GM18858 (cell line): ENCODE measurements at regions not wholly inside any gene's neighbourhood (a gene's known extent, or its start where the extent isn't known, plus 50 kb on each side); places are given as distances from the start of the nearest gene placed in this dataset.
"Not testable (repeated sequence)": the region's sequence is repeated elsewhere in the genome, so short reads cannot be mapped to it uniquely, and the experiment has no call there.

ENCODE experiments used
- ATAC-seq: cut with Tn5 transposase; IDR thresholded peaks from one replicate; pipeline ENCODE4 v1.9.1; 2021; ENCODE audit not compliant: unreplicated experiment

DNA sequence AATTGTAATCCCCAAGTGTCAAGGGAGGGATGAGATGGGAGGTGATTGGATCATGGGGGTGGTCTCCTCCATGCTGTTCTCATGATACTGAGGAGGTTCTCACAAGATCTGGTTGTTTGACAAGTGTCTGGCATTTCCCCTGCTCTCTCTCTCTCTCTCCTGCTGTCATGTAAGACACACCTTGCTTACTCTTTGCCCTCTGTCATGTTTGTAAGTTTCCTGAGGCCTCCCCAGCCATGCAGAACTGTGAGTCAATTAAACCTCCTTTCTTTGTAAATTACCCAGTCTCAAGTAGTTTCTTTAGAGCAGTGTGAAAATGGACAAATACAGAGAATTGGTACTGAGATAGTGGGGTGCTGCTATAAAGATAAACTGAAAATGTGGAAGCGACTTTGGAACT lies 207.9 kb downstream of the HINT1 start:
- no peak for ATAC-seq

DNA sequence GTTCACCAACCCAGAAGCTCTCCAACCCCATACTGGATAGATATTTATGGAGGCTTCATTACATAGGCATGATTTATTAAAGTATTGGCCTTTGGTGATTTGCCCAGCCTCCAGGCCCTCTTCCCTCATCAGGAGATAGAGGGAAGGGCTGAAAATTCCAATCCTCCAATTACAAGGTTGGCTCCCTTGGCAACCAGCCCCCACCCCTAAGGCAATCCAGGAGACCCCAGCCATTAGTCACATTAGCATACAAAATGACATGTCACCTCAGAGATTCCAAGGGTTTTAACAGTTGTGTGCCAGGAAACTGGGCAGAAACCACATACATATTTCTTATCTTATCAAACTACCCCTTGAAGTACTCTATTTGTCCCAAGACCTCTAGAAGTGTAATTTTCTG lies 210.0 kb downstream of the HINT1 start:
- no peak for ATAC-seq

DNA sequence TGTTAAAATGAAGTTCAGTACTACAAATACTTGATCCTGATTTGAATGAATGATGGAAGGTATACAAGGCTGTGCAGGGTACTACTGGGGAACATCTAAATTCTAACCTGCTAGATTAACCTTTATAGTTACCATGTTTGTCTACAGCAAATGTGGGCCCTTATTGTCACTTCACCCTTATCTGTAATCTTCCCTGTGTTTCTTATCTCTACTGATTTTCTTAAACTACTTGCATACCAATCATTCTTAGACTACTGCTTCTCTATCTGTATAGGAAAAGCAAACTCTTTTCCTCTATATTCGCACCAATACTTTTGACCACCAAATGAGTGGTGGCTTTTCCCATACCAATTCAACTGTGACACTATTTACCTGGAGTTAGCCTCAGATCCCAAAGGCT lies 210.7 kb downstream of the HINT1 start:
- no peak for ATAC-seq

DNA sequence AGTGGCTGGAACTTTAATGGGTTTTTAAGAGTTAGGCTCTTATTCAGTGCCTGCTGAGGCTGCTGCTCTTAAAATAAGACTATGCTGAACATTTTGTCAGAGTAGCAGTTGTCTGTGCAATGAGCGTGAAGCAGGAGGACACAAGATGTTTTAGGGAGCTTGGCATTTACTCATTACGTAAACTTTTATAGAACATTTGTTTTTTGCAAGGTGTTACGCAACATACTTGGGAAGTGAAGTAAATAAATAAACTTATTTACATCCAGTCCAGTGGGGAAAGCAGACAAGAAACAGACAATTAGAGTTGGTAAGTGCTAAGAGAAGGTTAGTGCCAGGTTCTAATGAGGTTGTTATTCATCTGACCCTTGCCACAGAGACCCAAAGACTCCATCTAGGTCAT lies 226.0 kb downstream of the HINT1 start:
- no peak for ATAC-seq

DNA sequence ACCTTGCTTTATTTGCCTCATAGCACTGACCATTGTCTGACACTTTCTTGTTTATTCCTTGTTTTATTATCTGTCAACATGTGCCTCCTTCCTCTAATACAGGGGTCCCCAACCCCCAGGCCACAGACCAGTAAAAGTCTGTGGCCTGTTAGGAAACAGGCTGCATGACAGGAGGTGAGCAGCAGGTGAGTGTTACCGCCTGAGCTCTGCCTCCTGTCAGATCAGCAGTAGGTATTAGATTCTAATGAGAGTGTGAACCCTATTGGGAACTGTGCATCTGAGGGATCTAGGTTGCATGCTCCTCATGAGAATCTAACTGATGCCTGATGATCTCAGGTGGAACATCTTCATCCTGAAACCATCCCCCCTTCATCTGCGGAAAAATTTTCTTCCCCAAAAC lies 228.0 kb downstream of the HINT1 start:
- no peak for ATAC-seq

DNA sequence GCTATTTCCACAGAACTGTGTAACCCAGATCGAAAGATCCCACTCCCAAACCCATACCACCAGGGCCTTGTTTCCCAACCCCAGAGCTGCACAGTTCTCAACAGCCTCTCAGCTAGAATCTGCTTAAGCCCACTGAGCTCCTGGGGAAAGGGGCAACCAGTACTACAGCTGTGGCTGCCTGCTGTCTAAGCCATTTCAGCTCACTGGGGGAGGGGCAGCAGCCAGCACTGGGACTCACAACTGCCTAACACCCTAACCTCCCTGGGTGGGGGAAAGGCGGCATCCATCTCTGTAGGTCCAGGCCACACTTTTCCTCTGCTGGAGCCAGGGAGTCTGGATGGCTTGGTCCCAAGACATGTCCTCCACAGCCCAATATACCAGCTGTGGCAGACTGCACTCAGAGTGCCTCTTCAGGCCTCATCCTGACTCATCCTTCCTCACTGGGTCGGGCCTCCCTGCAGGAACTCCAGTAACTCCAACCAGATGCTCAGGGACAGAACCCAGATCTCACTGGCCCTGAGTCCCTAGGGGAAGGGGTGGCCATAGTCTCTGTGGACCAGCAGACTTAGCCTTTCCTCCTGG lies 241.4 kb downstream of the HINT1 start:
- ATAC-seq: no peak

DNA sequence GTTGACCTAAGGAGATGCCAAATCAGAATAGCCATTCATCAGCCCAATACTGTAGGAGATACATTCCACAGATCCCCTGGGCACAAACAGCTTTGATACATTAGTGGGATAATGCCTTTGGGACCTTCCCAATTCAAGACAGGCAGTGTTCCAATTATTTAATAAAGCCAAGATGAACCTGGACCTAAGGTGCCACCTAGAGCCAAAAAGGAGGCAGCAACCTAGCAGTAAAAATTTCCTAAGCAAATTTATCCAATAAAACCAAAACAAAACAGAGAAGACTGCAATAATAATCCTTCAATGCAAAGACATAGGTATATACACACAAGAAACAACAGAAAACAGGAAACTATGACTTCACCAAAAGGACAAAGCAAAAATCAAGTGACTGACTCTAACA lies 253.0 kb downstream of the HINT1 start:
- no peak for ATAC-seq

DNA sequence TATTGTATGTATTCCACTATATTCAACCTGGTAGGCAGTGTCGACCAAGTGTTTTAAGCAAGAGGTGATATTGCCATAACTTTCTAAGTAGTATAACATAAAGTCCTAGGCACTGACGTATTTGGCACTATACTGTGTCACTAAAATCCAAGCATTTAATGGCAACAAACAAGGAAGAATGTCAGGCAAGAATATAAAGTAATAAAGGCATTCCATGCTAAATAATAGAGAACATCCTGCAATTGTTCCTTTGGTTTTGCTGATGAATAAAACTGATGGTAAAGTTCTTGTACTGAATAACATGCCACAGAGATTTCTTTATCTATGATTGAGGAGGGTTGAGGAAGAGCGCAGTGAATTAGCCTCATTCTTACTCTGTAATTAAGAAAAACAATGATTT lies 256.9 kb downstream of the HINT1 start:
- ATAC-seq: no peak

DNA sequence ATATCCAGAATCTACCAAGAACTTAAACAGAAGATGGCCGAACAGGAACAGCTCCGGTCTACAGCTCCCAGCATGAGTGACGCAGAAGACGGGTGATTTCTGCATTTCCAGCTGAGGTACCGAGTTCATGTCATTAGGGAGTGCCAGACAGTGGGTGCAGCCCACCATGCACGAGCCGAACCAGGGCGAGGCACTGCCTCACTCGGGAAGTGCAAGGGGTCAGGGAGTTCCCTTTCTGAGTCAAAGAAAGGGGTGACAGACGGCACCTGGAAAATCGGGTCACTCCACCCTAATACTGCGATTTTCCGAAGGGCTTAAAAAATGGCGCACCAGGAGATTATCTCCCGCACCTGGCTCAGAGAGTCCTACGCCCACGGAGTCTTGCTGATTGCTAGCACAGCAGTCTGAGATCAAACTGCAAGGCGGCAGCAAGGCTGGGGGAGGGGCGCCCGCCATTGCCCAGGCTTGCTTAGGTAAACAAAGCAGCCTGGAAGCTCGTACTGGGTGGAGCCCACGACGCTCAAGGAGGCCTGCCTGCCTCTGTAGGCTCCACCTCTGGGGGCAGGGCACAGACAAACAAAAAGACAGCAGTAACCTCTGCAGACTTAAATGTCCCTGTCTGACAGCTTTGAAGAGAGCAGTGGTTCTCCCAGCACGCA lies 267.4 kb downstream of the HINT1 start:
- ATAC-seq: not testable (repeated sequence)

DNA sequence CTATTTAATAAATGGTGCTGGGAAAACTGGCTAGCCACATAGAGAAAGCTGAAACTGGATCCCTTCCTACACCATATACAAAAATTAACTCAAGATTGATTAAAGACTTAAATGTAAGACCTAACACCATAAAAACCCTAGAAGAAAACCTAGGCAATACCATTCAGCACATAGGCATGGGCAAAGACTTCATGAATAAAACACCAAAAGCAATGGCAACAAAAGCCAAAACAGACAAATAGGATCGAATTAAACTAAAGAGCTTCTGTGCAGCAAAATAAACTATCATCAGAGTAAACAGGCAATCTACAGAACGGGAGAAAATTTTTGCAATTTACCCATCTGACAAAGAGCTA lies 267.9 kb downstream of the HINT1 start:
- not testable (repeated sequence) for ATAC-seq

DNA sequence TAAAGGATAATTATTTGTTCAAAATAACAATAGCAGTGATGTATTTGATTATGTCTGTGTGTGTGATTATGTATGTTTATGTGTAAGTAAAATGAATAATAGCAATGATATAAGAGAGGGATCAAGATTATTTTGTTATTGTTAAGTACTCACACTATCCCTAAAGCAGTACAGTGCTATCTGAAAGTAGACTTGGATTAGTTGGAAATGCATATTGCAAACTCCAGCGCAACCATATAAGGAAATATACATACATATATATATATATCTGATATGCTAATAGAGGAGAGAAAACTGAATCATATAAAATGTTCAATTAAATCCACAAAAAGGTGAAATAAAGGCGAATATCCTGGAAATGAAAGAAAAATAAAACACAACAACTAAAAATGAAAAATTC lies 268.4 kb downstream of the HINT1 start:
- no peak for ATAC-seq

DNA sequence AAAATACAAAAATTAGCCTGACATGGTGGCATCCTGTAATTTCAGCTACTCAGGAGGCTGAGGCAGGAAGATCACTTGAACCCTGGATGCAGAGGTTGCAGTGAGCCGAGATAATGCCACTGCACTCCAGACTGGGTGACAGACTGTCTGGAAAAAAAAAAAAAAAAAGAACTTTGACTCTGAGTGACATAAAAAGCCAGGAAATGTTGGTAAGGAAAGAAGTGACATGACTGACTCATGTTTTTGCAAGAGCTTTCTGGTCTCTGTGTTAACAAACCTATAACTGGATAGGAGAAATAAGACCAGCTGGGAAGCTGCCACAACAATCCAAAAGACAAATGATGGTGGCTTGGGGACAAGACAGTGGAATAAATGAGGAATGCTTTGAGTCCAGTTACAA lies 272.1 kb downstream of the HINT1 start:
- no peak for ATAC-seq

DNA sequence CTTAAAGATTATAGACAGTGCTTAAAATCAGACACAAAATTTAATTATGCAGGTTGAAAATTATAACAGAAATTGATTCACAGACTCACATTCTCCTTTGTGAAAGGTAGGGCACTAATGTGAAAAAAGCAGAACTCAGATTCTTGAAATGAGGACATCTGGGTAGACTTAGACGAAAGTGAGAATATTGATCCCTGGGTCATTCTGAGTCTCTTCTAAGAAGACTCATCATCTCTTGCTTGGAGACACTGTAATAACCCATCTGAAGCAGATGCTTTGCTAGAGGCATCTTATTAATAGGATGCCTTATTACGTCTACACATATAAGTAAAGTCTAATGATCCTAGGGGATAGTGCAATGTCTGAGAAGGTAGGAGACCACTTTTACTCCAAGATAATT lies 274.4 kb downstream of the HINT1 start:
- ATAC-seq: no peak

DNA sequence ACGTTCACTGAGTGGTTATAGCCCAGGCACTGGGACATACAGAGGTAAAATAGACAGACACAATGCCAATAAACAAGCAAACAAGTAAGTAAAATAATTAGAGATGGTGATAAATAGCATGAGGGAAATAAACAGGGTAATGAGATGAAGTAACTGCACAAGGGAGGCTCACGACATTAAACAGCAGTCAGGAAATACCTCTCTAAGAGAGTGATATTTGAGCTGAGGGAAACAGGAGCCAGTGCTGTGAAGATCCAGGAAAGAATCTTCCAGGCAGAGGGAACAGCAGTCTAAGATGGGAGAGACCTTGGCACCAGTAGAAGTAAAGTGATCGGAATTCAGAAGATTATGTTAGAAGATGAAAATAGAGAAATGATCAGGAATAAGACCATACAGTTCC lies 279.4 kb downstream of the HINT1 start:
- no peak for ATAC-seq

DNA sequence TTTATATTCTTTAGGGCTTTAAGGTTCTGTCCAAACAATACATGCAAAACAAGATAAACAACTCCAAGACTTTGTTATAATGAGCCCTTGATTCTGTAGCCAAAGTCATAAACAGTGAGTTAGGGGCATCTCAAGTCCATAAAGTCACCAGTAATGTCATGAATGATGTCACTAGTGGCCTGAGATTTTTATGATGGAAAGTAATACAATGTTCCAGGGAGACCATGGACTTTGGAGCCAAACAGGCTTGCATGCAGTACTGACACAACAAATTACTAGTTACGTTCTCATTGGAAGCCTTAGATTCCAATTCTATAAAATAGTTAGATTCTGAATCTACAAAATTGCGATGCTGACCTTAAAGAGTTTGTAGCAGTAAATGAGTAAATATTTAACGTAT lies 280.0 kb downstream of the HINT1 start:
- ATAC-seq: no peak

DNA sequence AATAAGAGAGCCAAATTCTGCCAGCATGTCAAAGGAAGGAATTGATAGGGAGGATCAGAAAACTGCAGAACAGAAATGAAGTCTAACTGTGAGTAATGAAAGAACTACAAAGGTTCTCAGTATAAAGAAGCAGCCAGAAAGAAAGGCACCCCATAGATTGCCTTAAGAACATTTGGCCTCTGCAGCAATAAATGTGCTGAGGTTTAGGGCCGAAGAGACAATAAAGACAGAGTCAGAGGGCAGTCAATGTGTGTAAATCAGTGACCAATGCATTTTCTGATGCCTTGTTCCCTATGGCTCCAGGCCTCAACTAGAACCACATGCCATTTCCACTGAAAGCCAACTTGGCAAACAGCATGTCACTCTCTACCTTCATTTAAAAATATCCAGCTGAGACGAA lies 281.0 kb downstream of the HINT1 start:
- no peak for ATAC-seq

DNA sequence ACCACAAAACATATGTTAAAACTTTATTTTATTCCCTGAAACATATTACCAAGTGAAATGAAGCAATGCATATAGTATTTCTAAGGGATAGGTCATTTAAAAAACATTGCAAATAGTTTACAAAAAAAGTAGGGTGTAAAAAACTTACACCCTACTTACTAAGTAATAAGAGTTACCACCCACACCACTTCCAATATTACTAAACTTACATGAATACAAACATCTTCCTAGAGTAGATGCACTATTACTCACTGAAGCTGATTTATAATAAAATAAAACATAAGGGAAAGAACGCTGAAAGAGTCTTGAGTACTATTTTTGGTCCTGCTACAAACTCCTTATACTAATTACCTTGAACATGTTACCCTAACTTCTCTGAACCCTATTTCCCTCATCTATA lies 289.4 kb downstream of the HINT1 start:
- ATAC-seq: no peak

DNA sequence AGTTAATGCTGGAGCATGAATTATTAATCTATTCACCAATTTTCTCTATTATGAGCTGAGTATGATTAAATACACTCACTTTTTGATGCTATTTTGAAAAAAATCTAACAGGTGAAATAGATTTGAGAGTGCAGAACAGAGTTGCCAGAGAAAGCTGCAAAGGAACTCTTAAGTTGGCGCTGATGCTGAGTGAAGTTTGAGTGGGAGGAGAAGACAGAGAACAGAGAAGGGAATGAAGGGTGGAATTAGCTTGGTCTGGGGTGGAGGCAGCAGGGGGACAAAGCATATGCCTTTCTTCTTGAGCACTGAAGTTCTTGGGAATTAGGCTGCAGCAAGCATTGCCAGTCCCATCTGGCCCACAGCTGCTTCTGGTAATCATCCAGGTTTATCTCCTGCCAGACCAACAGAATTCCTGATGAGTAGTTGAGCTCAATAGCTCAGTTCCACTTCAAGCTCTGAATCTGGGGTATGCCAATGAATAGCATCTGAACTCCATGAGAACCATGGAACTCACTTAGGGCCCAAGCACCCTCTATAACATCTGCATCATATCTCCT lies 290.1 kb downstream of the HINT1 start:
- no peak for ATAC-seq

DNA sequence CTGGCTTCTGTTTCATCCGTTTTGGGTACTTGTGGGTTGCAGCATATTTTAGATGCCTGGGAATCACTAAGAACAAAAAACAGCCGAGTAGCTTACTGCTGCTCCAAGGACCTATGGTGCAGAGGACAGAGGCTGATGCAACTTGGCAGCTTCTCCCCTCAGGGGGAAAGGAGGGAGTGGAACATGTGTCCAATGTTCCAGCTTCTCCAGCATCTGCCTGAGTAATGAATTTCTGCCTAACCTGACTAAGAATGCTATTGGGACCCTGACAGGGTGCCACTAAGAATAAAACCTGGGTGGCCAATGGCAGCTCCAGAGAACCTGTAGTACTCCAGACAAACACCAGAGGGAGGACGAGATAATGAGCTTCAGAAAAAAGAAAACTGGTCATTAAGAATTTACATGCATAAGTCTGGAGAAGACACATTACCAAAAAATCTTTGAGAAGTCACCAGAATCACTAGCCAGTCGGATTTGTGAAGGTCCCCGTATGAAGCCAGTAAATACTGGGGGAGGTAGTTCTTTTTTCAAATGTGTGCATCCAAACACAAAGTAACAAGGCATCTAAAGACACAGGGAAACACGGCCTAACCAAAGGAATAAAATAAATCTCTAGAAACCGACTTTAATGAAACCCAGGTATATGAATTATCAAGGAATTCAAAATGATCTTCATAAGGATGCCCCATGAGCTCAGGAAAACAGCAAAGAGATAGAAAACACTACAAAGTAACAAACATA lies 293.5 kb downstream of the HINT1 start:
- peak; percentile 81 for ATAC-seq

DNA sequence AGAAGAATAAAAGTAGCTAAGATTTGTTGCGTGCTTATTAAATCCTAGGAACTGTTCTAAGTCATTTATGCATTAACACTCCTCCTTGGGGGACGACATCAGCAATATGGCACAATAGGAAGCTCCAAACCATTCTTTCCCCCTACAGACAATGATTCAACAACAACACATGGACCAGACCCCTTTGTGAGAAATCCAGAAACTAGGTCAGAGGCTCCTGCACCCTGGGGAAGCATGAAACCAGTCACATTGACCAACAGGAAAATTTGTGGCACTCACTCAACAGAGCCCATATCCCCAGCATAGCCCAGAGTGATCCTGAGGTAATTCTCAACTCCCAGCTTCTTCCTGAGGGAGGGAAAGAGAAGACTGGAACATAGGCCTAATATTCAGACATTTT lies 294.4 kb downstream of the HINT1 start:
- ATAC-seq: no peak

DNA sequence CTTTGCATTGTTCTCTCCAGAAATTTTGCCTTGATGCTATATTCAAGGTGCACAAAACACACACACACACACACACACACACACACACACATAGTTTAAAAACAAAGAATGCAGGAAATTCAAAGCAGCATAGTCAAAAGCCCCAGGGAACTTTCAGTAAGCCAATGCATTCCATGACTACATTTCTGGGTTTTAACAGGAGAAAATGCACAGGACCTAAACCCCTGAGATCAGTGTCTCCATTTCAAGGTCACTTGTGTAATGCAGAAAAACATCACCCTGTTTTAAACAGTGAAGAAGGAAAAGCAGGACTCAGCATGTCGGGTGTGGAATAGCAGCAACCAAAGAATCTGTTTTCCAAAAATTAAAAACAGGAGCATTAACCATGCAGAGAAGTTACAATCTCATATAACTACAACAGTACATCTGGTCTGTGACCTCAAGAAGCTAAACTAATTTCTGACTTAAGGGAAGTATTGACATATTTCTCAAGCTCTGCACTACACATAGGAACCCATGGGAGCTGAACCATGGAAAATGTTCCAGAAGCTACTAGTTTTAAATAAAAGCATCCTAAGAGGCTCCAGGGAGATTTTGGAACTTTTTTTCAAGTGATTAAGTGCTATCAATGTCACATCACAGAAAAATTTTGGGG lies 296.7 kb downstream of the HINT1 start:
- no peak for ATAC-seq
